Hindlimb muscle (tissue), 1 donor: ENCODE measurements at regions not wholly inside any gene's neighbourhood (a gene's known extent, or its start where the extent isn't known, plus 50 kb on each side); places are given as distances from the start of the nearest gene placed in this dataset.
"Not testable (repeated sequence)": the region's sequence is repeated elsewhere in the genome, so short reads cannot be mapped to it uniquely, and the experiment has no call there.

Experiments
- DNase-seq: peaks from one replicate; pipeline ENCODE4 v3.0.0-alpha.2; 2013

DNA sequence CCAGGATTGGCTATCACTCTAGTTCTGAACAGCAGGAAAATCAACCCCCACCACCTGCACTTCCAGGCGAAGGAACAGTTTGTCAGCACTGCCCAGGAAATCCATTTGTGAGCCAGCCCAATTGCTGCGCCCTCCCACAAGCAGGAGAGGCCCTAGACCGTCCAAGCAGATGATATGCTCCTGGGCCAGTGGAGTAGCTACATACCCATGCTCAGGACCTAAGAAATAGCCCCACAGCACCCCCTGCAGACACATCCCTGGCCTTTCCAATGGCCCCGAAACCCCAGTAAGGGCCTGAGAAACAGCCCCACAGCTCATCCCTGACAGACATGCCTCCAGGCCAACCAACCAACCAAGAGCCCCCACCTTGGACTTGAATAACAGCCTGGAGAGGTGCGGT is 111.5 kb upstream of the ZC3H11B start:
- no peak for DNase-seq

DNA sequence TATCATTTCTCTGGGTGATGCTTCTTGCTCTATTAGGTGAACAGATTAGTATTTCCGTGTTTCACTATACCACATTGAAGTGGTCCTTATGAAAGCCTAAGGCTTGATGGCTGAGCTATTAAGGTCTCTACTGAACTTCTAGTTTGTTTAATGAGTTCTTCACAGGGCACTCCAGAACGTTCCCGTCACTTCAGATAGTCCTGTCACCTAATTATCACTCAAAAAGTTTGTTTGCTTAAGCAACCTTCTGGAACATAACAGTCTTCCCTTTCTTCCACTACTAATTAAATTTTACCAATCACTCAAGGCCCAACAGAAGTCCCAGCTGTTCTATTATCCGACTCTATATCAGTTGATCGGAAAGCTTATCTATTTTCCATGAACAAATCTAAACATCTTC is 104.6 kb upstream of the ZC3H11B start:
- no peak for DNase-seq

DNA sequence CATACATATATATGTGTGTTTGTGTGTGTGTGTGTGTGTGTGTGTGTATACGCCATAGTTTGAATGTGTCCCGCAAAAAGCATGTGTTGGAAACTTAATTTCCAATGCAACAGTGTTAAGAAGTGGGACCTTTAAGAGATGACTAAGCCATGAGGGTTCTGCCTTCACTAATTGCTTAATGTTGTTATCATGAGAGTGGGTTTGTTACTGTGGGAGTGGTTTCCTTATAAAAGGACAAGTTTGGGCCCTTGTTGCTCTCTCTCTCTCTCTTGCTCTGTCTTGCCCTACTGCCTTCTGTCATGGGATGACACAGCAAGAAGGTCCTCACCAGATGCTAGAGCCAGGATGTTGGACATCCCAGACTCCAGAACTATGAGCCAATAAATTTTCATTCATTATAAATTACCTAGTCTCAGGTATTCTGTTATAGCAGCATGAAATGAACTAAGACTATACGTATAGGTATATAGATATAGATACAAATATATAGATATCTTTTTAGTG is 103.8 kb upstream of the ZC3H11B start:
- DNase-seq = no peak

- no peak for DNase-seq
Measured at GRCh38 chr1:219713981-219714381, 101.1 kb upstream of the ZC3H11B start.

DNA sequence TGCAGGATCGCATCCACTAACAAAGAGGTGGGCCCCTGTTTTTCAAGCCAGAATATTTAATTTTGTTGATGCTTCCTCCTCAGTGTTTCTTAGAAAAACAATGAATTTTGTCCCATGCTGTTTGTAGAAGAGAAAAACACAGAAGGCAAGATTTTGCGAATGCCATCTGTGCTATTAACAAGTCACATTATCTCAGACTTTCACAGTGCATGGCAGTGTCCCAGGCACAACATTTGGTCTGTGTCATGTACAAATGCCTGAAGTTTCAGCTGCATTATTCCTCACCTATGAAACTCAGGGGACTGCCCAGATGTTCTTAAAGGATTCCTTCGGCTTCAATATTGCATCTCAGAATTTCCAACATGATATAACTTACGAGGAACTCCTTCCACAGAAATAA is 99.6 kb upstream of the ZC3H11B start:
- DNase-seq = no peak

- DNase-seq = no peak
Measured at GRCh38 chr1:219710529-219711194, 97.8 kb upstream of the ZC3H11B start.

GRCh38 chr1:219708919-219709543 is 96.1 kb upstream of the ZC3H11B start:
- DNase-seq = no peak

DNA sequence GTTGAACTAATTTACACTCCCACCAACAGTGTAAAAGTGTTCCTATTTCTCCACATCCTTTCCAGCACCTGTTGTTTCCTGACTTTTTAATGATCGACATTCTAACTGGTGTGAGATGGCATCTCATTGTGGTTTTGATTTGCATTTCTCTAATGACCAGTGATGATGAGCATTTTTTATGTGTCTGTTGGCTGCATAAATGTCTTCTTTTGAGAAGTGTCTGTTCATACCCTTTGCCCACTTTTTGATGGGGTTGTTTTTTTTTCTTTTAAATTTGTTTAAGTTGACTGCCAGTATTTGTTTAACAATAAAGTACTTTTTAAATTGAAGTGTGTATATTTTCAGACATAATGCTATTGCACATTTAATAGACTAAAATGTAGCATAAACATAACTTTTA is 95.0 kb upstream of the ZC3H11B start:
- not testable (repeated sequence) for DNase-seq

- DNase-seq = not testable (repeated sequence)
Measured at GRCh38 chr1:219704331-219704730, 91.4 kb upstream of the ZC3H11B start.

GRCh38 chr1:219703368-219703639 is 90.4 kb upstream of the ZC3H11B start:
- DNase-seq = no peak

DNA sequence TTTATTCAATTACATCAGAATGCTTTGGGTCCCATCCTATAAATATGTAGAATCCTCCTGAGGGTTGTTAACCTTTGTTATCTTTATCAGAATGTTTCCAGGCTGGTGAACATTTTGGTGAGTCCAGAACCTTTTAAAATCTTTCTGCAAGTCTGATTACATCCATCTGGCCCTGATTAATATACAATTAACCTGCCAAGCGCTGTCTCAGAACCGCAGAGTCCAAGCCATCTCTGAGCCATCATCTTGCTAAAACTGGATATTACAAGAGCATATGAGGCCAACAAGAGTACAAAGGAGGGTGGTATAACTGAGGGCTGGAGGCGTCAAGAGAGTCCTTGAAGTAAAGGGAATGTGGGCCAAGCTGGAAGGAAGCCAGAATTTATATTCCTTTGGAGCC is 88.6 kb upstream of the ZC3H11B start:
- no peak for DNase-seq

GRCh38 chr1:219699870-219700269 is 87.0 kb upstream of the ZC3H11B start:
- no peak for DNase-seq

DNA sequence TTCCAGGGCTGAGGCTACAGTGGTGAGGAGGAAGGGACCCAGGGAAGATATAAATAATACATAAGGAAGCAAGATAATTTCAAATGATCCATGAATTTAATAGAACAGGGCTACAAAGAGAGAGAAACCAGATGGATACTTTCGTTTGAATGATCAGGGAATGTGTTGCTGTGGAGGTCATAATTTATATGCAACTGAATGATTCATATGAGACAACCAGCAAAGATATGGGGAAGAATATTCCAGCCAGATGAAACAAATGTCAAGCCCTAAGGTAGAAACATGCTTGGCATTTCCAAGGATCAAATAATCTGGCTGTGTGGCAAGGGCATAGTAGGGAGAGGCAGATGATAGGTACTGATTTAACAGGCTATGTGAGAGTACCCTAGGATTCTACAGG is 84.8 kb upstream of the ZC3H11B start:
- no peak for DNase-seq

DNA sequence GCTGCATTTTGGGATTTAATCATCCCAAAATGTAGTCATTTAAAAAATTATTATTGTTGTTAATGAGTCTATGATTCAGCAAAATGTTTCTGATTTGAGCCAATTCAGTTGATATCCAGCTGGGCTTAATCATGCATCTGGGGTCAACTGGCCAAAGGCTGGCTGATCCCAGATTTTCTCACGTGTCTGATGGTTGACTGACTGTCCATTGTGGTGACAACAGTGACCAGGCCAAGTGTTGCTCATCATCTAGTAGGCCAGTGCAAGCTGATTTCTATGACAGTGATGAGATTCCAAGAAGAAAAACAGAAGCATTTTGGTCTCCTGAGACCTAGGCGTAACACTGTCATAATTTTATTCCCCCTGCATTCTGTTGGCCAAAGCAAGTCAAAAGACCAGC is 80.1 kb upstream of the ZC3H11B start:
- no peak for DNase-seq

DNA sequence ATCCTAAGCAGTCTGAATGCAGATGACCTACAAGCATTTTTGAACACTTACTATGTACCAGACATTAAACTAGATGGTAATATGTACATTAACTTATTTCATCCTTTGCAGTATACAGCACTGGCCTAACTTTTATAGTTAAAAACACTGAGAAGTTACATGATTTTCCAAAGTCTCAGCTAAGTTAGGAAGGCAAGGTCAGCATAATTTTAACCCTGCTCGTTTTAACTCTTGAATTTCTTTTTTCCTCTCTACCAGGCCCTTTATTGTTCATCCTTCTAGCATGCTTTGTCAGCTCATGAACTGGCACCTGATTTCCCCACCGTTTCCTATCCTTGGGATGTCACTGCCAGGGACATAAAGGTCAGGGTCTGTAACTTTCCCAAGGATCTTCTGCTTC is 76.9 kb upstream of the ZC3H11B start:
- no peak for DNase-seq

- no peak for DNase-seq
Measured at GRCh38 chr1:219687779-219688178, 74.9 kb upstream of the ZC3H11B start.

- DNase-seq = no peak
Measured at GRCh38 chr1:219686171-219686570, 73.3 kb upstream of the ZC3H11B start.

- no peak for DNase-seq
Measured at GRCh38 chr1:219682788-219683187, 69.9 kb upstream of the ZC3H11B start.

- DNase-seq = no peak
Measured at GRCh38 chr1:219681876-219682275, 69.0 kb upstream of the ZC3H11B start.

- DNase-seq = no peak
Measured at GRCh38 chr1:219676012-219676765, 63.3 kb upstream of the ZC3H11B start.

DNA sequence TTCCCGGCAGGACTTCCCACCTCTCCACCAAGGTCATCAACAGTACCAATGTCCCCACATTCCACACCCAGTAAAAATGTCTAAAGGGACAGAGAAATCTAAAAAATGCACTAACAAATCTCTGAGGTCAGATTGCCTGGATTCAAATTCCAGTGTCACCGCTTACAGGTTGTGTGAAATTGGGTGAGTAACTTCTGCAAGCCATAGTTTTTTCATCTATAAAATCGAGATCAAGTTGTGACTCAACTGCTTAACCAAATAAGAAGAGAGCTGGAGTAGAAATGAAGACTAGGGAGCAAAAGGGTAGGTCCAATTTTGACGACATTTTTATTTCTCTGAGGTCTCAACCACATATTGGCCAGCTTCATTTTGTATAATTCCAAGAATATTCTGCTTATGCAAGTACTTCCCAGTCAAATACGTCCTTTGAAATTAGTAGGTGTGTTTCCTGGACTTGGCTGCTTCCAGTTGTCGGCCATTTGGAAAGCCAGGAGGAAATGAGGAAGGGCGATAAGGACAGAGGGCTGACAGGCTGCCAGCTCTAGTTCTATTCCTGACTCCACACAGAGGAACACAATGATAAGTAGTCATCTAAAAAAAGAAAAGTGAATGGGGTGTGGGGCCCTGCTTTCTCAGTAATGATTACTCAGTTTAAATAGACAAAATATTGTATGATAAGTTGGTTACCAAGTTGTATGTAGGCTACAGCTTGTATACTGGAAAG is 57.7 kb upstream of the ZC3H11B start:
- no peak for DNase-seq

DNA sequence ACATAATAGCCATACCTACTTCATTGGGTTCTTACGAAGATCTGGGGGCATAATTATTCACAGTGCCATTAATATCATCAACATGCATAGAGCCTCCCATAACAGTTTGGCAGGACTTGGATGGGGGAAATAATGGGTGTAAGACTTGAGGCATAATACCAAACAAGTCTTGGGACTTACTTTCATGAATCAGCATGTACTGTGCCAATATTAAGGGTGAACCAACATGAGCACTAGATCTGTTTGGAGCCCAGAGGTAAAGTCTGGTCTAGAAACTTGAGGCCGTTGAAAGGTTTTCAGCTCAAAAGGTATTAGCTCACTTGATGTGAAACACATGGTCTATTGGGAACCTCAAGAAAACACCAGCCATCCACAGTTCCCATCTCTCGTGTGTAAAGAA is 56.7 kb upstream of the ZC3H11B start:
- no peak for DNase-seq

- no peak for DNase-seq
Measured at GRCh38 chr1:219669042-219669441, 56.1 kb upstream of the ZC3H11B start.
